Anterior cingulate cortex (tissue), 58 donors: ENCODE measurements at regions not wholly inside any gene's neighbourhood (a gene's known extent, or its start where the extent isn't known, plus 50 kb on each side); places are given as distances from the start of the nearest gene placed in this dataset.
A peak's percentile ranks its signal among the peaks of the same experiment; 100 is the strongest.

ENCODE experiments used
- DNase-seq, 58 donors: peaks; one replicate each; lab custom pipeline; 2025; lab: John Stamatoyannopoulos, UW

DNA sequence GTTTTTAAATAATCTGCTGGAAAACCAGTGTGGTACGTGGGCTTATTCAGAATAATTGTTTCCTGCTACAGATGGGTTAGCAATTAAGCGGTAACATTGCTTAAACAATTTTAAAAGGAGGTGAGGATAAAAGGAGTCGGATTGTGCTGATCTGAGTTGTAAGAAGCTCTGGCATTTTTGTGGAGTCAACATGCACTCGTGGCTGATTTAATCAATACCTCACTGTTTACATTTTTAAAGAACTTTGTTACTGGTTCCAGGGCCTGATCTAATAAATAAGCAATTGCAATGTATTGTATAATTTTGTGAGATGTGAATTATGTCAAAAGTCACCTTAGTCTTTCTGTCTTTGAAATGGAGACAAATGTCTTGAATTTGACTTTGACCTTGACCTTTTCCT is 474.0 kb downstream of the SETD4 start:
- no peak for DNase-seq

DNA sequence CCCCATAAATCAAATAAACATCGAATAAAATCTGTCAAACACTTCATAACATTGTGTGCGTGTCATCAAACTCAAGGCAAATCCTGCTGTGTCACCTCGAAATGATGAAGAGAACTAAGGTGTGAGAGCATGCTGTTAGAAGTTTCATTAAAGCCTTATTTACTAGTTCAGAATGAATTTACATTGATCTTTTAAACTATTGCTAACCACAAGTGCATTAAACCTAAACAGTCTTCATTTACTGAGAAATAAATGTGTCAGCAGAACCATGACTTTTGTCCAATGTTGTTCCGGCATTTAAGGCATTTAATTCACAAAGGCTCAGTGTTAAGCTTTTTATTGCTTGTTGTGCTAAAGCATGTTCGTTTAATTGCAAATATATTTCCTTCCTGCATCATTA is 474.4 kb downstream of the SETD4 start:
- no peak for DNase-seq

DNA sequence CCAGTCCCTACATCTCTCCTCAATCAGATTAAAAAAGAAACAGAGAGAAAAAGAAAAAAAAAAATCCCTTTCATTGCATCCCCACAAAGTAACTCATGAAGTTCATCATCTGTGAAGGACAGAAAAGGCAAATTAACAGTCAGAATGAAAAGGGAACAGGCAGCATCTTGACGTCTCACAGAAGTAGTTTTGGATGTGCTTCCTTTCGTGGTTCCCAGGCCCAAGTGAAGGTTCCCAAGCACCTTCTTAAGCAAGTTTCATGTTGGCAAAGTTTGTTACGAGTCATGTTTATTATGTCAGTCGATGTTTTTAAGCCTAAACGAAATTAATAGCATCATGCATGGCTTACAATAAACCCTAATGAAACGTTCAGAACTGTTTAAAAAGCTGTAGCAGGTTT is 475.2 kb downstream of the SETD4 start:
- DNase-seq, result no peak

DNA sequence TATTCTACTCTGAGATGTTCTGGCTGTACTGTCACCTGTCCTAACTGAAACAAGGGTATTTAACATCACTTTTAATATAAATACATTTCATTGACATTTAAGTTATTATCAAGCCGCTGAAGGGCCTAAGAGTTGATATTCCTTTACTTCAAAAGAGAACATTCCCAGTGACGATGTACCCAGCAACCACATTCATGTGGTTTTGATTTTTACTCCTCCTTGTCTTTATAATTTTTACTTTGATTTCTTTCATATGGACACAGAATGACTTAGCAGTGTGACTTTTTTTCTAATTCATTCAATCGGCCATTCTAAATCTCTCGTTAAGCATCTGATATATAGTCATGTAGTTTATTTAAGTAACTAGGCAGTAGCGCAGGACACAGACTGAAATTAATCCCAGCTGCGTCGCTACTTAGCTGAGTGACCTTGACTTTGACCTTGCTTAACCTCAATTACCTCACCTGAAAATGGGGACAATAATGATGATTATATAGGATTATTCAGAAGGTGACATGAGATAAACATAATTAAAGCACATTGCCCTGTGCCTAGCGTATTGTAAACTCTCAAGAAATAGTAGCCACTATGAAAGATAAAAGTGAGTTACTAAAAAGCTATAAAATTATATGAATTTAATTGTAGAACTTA is 476.6 kb downstream of the SETD4 start:
- DNase-seq, result no peak

DNA sequence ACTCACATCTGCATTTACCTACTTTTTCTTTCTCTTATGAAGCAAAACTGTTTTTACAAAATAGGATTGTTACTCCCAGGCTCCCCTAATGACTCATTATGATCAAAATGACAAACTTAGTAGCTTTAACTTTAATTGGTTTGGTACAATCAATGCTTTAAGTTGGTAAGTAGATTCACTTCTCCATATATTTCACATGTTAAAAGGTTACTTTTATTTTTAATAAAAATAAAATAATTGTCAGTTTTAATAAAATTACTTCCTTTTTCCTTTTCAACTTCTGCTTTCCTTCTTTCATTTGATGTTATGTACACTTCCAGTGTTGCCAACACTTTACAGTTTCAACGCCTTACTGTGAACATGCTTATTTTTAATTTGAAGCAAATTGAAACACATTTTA is 477.6 kb downstream of the SETD4 start:
- no peak for DNase-seq

DNA sequence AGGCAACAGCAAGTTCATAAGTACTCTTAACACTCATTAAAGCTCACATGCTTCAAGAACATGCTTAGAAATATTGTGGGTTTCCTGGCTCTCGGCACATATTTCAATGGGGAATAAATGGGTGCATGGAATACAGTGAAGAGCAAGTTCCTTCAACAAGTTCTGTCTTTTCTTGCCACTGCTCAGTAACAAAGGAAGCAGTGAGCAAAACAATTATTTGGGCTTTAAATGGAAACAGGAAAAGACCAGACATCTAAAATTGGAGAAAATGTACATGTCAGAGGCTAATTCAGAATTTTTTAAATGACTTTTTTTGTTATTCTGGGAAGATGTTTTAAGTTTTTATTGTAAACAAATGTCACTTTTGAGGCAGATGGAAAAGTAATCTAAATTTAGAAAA is 478.7 kb downstream of the SETD4 start:
- no peak for DNase-seq

DNA sequence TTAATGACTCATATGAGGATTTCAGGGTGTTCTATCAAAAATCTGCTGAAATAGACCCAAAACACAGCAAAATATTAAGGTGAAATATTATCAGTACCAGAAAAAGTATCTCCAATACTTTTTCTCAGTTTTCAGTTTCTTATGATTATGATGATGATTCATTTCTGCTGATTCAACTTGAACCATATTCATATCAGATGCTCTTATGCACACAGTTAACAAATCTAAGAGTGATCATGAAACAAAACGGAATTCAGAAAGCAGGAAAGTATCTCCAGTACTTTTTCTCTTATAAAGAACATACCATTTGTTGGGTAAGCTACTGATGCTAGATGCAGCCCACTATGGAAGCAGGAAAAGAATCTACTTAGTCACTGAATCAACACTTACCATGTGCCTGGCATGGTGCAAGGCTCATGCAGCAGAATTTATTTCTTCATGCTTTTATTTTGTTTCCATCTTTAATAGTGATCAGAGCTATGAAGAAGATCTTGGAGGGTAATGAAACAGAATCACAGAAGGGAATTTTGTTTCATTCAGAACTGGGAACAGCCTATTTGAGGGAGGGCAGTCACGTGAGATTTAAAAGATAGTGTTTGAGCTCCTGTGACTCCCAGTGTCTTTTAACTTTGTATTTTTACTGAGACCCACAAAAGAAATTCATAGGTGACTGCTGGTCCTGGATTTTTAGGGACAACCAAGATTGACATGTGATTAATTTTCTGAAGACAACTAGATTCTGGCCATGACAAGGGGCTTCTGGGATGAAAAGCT is 480.6 kb downstream of the SETD4 start:
- no peak for DNase-seq

DNA sequence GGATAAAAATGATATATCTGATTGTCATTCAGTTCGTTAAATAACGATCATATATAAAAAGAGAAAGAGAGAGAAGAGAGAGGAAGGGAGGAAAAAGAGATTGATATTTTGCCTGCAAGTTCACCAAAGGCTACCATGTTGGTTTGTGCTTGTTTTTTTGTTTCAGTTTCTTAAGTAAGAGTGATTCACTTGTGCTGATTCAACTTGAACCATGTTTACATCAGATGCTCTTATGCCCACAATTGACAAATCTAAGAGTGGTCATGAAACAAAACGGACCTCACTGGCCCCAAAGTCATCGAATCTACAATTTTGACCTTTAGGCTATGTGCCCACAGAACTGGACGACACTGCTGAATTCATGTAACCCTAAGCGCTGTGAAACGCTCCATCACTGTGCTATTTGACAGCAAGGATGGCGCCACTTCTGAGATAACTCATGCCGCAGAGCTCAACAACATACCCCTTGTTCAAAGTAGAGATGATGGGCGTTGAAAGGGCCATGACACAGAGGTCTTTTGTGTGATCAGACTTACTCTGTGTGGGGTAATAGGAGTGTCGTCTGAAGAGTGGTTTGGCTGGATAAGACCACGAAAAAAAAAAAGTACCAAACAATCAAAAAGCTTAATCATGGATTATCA is 481.4 kb downstream of the SETD4 start:
- no peak for DNase-seq

DNA sequence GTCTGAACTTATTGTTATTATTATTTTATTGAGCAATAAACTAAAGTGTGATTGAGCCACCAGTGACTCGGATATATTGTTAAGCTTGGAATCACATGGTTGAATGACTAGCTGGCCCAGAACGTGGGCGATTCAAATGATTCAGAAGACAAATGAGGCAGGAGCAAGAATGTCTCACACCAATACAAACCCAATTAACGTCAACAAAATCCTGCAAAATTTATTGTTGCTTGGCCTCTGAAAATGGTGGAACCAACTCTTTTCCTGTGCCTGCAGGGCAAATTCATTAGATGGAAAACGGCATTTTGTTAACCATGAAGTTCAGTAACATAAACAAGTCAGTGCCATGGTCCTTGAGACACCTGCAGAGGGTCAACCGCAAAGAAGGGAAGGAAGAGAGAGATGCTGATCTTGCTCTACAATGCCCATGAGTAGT is 482.0 kb downstream of the SETD4 start:
- DNase-seq, result no peak

DNA sequence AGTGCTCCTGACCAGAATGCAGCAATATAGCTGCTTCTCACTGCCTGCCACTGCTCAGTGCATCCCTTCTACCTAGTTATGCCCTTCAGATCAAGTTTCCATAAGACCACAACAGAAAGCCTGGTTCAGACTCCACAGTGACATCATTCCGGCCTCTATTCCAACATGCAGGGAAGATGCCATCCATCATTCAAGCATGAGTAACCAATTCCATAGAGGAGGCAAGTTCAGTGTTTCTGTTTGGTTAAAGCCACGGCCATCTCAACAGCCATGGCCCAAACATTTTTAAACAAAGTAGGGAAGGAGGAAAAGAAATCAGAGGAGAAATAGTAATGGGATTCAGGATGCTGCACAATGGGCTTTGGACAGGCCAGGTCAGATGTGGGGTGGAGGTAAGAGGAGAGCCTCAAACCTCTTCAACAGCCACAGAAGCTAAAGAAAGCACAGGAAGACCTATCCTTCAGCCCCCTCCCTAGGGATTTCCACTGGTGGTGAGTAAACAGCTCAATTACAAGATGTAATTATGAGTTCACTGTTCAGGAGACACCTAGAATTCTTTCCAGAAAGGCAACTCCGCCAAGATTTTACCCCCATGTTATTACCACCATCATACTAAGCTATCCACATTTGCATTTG is 484.9 kb downstream of the SETD4 start:
- DNase-seq, result no peak

DNA sequence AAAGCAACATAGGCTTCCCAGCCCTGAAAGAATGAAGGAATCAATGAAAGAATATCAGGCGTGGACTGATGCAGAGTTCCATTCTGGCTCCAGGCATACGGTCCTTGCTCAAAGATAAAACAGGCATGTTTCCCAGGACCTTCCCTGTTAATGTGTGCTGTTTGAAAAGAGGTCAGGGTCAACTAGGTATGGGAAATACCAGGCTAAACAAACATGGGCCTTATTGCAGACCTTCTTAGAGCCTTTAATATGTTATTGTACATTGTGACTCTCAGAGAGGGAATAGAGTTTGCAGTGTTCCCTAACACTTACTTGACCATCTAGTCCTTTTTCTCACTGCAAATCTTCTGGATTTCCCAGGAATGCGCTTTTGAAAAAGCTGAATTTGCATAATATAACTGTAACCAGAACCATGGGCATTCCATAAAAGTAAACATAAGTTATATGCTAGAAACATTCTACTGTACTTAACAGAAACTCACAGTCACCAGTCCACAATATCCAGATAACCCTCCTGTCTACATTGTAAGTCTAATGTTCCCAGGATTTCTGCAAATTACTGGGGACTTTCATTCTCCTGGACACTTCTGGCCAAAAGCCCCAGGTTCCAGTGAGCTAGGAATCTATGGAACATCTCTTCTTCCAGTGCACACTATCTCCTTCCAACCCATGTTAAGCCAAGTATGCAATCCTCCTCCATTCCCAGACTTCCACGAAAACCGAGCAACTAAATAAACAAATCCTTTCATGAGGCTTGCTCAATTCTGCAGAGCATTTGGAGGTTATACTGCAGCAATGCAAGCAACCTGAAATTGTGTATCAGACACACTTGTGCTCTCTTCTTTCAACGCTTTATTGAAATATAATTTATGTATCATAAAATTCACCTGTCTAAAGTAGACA is 486.6 kb downstream of the SETD4 start:
- DNase-seq, result no peak

DNA sequence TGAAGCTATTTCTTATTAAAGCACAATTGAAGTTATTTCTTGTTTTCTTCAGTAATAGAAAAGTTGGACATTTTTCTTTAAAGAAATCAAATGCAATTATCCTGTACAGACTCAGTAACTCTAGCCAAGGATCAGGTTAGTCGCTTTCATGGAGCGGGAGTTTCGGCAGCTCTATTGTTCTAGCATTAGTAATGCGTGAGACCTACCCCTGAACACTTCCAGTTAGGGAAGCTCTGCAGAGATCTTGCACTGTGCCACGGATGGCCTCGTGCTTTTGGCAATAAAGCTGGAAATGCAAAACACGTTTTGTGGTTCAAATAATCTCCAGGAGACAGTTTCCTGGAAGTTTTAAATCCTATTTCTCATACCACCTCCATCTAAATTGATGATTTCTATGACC is 488.4 kb downstream of the SETD4 start:
- no peak for DNase-seq

DNA sequence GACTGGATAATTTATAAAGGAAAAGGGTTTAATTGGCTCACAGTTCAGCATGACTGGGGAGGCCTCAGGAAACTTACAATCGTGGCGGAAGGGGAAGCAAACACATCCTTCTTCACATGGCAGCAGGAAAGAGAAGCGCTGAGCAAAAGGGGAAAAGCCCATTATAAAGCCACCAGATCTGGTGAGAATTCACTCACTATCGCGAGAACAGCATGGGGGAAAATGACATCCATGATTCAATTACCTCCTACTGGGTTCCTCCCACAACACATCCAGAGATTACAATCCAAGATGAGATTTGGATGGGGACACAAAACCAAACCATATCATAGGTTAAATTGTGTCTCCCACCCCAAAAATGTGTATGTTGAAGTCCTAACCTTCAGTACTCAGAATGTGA is 491.7 kb downstream of the SETD4 start:
- DNase-seq, result no peak

DNA sequence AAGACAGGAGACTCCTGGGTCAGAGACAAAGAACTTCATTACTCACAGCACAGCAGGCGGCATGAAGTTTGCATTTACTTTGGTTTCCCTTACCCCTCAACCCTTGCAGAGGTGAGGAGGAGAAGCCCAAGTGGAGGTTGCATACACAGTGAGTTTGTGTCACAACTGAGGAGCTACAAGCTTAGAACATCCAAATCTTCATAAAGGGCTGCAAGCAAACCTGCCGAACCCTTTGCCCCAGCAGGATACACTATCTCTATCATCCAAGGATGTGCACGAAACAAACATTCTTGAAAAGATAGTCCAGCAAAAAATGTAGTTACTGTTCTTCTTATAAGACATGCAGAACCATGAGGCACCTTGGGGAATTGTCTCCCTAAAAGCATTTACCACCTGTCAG is 493.5 kb downstream of the SETD4 start:
- DNase-seq, result no peak

DNA sequence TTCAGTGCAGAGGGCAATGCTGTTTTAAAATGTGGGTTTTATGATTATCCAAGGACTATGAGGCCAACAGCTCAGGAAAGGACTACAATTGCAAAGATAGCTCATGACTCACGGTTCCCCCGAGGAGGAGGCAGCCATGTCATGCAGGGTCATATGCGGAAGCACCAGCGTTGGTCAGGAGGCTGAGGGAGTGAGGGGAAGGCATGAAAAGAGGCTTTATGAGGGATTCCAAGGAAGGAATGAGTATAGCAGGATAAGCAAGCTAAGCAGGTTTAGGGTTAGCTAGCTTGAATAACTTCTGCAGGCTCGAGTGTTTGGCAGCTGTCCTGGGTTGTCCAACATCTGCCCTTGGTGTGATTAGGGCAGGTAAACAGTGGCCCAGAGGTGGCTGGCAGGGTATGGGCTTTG is 495.1 kb downstream of the SETD4 start:
- peak in 1 of 58 donors; percentile 1 for DNase-seq

DNA sequence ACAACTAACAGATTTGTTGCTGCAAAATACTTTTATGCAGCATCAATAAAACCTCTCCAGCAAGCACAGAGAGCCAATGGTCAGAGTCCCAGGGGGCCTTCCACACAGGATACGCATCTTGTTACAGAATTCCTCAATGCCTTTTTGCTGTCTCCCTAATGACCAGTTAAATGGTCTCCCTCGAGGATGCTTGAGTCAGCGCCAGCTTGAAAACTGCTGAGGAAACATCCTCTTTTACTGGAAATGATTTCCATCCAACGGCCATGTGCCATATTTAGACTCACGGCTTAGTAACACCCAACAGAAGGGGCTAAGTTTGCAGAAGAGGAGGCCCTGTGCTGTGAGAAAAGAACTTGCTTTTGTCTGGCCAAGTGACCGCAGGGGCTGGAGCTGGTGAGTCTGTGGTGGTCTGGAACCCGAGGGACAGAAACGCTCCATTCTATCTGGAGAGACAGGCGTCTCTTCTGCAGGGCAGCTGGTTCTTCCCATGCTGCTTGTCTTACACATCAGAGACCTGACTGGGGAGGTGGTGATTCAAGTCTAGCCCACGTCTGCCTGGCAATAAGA is 496.4 kb downstream of the SETD4 start:
- DNase-seq, result peak in 20 of 58 donors; percentile 1 to 41 (median 10)

DNA sequence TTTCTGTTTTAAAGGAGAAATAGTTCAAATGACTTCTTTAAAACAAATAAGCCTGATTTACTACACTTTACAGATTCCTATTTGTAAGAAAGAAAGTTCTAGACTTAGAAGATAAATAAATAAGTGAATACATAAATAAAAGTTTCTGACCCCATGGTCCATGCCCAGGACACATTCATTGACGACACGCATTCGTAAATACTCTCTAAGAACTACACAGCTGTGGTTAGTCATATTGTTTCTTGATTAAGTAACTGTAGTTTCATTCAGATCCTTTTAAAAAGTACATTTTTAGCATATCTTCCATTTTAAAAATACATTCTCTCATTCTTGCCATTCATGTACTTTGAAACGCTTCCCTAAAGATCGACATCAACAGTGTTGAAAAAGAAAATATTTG is 497.4 kb downstream of the SETD4 start:
- DNase-seq, result no peak

DNA sequence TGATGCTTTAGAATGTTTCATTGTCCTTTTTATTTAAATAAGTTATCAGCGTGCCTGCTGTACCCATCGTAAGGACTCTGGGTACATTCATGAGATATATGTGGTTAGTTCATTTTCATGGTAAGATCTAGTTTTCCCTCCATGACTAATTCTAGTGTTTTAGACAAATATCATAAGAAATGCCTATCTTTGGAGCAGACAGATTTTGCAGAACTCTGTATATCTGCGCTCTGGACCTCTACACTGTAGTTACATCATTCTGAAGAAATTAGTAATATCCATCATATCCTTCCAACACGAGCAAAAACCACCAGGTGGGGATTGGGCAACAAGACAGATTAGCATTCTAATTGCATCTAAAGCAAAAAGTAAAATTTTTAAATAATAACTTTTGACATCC is 499.2 kb downstream of the SETD4 start:
- DNase-seq, result no peak

DNA sequence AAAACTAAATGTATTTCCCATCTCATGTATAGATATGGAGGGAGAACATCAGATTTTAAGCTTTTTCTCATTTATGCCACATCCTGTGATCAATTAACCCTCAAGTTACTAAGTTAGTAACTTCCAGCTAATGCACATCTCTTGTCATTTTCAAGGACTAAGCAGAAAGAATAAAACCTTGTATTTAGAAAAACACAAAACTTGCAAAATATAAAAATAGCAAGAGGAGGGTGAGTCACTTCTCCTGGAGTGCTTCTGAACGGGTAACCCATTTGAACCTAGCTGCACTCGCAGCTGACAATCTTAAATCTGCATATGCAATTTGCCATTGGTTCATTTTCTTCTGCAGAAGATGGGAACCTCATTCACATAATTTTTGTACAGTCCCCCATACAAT is 500.5 kb downstream of the SETD4 start:
- no peak for DNase-seq
